Body of pancreas (tissue), 4 donors: ENCODE measurements at regions not wholly inside any gene's neighbourhood (a gene's known extent, or its start where the extent isn't known, plus 50 kb on each side); places are given as distances from the start of the nearest gene placed in this dataset.

ENCODE experiments used
- CTCF ChIP-seq, 7 experiments: fragments of 450-650 bp in 4 of 7; fragments of 200-600 bp in 3 of 7; sonication (generic) in 3 of 7; IDR thresholded peaks; one replicate each; pipeline ENCODE4 v1.5.1; 2016 to 2019; ENCODE audit warnings: antibody characterized with exemption in 7 of 7
- POLR2A ChIP-seq, 3 donors: fragments of 450-650 bp; IDR thresholded peaks; one replicate each; pipeline ENCODE4 v1.6.1; 2016; ENCODE audit warnings: antibody characterized with exemption in 3 of 3, mild to moderate bottlenecking in 2 of 3

DNA sequence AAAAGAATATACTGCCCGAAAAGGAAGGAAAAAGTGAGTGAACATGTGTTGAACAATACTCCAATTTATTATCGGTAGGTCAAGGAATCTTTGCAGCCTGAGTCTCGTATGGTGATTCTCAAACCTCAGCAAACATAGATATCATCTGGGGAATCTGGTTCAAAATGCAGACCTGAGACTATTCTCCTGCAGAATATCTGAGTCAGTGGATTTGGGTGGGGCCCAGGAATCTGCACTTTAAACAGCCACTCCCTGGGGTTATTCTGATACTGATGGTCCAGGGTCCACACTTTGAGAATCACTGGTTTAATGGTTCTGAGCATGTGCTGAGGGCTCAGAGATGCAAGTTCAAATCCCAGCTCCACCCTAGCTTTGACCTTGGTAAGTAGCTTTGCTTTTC is 53.6 kb upstream of the GRK3 start:
- TF ChIP-seq CTCF (IDR thresholded peaks at IDR 0.05), result no peak
- TF ChIP-seq POLR2A (IDR thresholded peaks at IDR 0.05), result no peak
